ENCODE measurements at regions not wholly inside any gene's neighbourhood (a gene's known extent, or its start where the extent isn't known, plus 50 kb on each side); places are given as distances from the start of the nearest gene placed in this dataset.

- no peak for DNase-seq
Observed at GRCh38 chr4:20423420-20423819, 171.7 kb downstream of the SLIT2 start.

GRCh38 chr4:20426028-20426427 is 174.3 kb downstream of the SLIT2 start:
- WGBS, 2 donors, result 78 to 94% methylated on average over 1 of the region's 1 CpG
- no peak for FAIRE-seq

More at GRCh38 chr4:20423420-20423819, 171.7 kb downstream of the SLIT2 start:
- no peak overlapping the region for H3K4me3 ChIP-seq
- no peak for ATAC-seq
- no peak overlapping the region for H3K27ac ChIP-seq
- intact Hi-C loops (cut with DNase I), result loop anchor here in 1 of 3 donors (10.0 kb wide), 1 partner anchor 121 kb away; no protein-coding TSS in a partner anchor
- peak; percentile 34 for FAIRE-seq
- H3K36me3 ChIP-seq, result no peaks in the 10 kb centered on the region
- H3K9me3 ChIP-seq, result no peaks in the 10 kb centered on the region
- no peaks in the 10 kb centered on the region for H3K4me1 ChIP-seq
- WGBS, 2 donors, result 78 to 82% methylated on average over 3 of the region's 3 CpGs
- H3K27me3 ChIP-seq, result no peaks in the 10 kb centered on the region
- no peak for TF ChIP-seq CTCF (IDR thresholded peaks at IDR 0.05)

DNA sequence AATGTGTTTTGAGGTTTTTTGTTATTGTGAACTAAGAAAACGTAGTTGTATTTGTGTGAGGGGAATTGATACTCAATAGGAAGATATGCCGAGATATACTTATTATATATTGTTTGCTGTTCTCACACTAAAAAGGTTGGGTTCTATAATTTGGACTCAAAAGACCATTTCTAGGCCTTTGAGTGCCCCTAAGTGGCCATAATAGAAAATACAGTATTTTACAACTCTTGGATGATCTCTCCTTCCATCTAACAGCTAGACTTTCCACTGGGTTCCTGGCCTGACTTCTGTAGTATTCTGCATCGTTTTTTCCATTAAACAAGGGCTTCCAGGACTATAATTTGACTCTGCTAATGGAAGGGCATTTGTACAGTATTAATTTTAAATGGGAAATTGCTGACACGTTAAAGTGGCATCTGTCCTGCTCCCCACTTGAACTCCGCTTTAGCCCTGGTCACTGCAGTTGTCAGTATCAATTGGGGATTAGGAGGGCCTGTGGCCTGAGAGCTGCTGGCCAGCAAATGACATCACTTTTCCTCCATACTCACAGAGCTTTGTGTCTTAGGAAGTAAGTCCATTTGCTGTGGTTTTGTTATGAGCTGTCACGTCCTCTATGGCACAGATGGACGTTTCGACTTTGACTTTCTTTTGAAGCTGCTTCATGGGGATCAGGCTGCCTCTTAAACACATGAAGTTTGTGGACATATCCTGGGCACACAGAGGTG is 176.9 kb downstream of the SLIT2 start:
- Histone ChIP-seq H3K27me3 (no peaks in the 10 kb centered on the region), H3K4me3 (no peak overlapping the region), H3K27ac (no peak overlapping the region), H3K9me3 (no peaks in the 10 kb centered on the region), H3K4me1 (peaks cover 0 to 5% (median 4%) of the 10 kb centered on the region in 3 donors), H3K36me3 (no peaks in the 10 kb centered on the region)
- ATAC-seq (no peak), FAIRE-seq (no peak), DNase-seq (no peak)
- TF ChIP-seq CTCF (IDR thresholded peaks at IDR 0.05), result no peak
- intact Hi-C loops (cut with DNase I), result loop anchor here in 1 of 3 donors (10.0 kb wide), 1 partner anchor 116 kb away; no protein-coding TSS in a partner anchor
- WGBS, 2 donors, result 68 to 77% methylated on average over 8 of the region's 8 CpGs

More at GRCh38 chr4:20426028-20426427, 174.3 kb downstream of the SLIT2 start:
- Histone ChIP-seq H3K4me1 (no peaks in the 10 kb centered on the region), H3K27ac (no peak overlapping the region), H3K4me3 (no peak overlapping the region), H3K9me3 (no peaks in the 10 kb centered on the region), H3K27me3 (no peaks in the 10 kb centered on the region), H3K36me3 (no peaks in the 10 kb centered on the region)
- intact Hi-C loops (cut with DNase I), result loop anchor here in 1 of 3 donors (10.0 kb wide), 1 partner anchor 119 kb away; no protein-coding TSS in a partner anchor
- no peak for TF ChIP-seq CTCF (IDR thresholded peaks at IDR 0.05)
- no peak for DNase-seq
- ATAC-seq, result no peak

- Histone ChIP-seq H3K27me3 (no peaks in the 10 kb centered on the region), H3K4me1 (peaks cover 0 to 5% (median 4%) of the 10 kb centered on the region in 3 donors), H3K9me3 (no peaks in the 10 kb centered on the region), H3K27ac (no peak overlapping the region), H3K36me3 (no peaks in the 10 kb centered on the region), H3K4me3 (no peak overlapping the region)
- FAIRE-seq (no peak), ATAC-seq (no peak), DNase-seq (no peak)
- 82 to 85% methylated on average over 5 of the region's 5 CpGs for WGBS, 2 donors
- TF ChIP-seq CTCF (IDR thresholded peaks at IDR 0.05), result no peak
- intact Hi-C loops (cut with DNase I), result no loop called here
Observed at GRCh38 chr4:20430259-20430941, 178.7 kb downstream of the SLIT2 start.

Data from pancreas (tissue), 10 donors.